Cardiac septum (tissue), 1 donor: ENCODE measurements at regions not wholly inside any gene's neighbourhood (a gene's known extent, or its start where the extent isn't known, plus 50 kb on each side); places are given as distances from the start of the nearest gene placed in this dataset.
"Not testable (repeated sequence)": the region's sequence is repeated elsewhere in the genome, so short reads cannot be mapped to it uniquely, and the experiment has no call there.

Experiments used
- DNase-seq: peaks from one replicate; pipeline ENCODE4 v3.0.0-alpha.2; 2020; ENCODE audit warnings: low spot score
- intact Hi-C: fragments of 100-400 bp; cut with DNase I; formaldehyde crosslinking; loops from one replicate; pipeline ENCODE4 v1.14.0; 2022
- donor health status: DM: no; HTN: no; CAD: no.

GRCh38 chr11:90630176-90630575, 407.3 kb upstream of the CHORDC1 start:
- DNase-seq = no peak

GRCh38 chr11:90629229-90629806, 406.5 kb upstream of the CHORDC1 start:
- no peak for DNase-seq
- intact Hi-C loops = no loop called here

More at GRCh38 chr11:90630176-90630575, 407.3 kb upstream of the CHORDC1 start:
- intact Hi-C loops = no loop called here

GRCh38 chr11:90614318-90614717, 391.5 kb upstream of the CHORDC1 start:
- intact Hi-C loops = no loop called here

GRCh38 chr11:90613037-90613436, 390.2 kb upstream of the CHORDC1 start:
- intact Hi-C loops, DNase-seq: not testable (repeated sequence)

More at GRCh38 chr11:90614318-90614717, 391.5 kb upstream of the CHORDC1 start:
- no peak for DNase-seq

- intact Hi-C loops = no loop called here
- no peak for DNase-seq
Measured at GRCh38 chr11:90606721-90607120, 383.9 kb upstream of the CHORDC1 start.

- no peak for DNase-seq
- intact Hi-C loops = no loop called here
Measured at GRCh38 chr11:90601261-90601660, 378.4 kb upstream of the CHORDC1 start.

GRCh38 chr11:90594658-90595057, 371.8 kb upstream of the CHORDC1 start:
- intact Hi-C loops = no loop called here
- no peak for DNase-seq

GRCh38 chr11:90593099-90593498, 370.2 kb upstream of the CHORDC1 start:
- no peak for DNase-seq
- intact Hi-C loops = no loop called here

- intact Hi-C loops = no loop called here
- DNase-seq = no peak
Measured at GRCh38 chr11:90590286-90590685, 367.4 kb upstream of the CHORDC1 start.

GRCh38 chr11:90589735-90590134, 366.9 kb upstream of the CHORDC1 start:
- DNase-seq = no peak
- intact Hi-C loops = no loop called here

GRCh38 chr11:90587896-90588295, 365.0 kb upstream of the CHORDC1 start:
- intact Hi-C loops = no loop called here
- DNase-seq = no peak

- no peak for DNase-seq
- intact Hi-C loops = no loop called here
Measured at GRCh38 chr11:90585491-90585890, 362.6 kb upstream of the CHORDC1 start.

- intact Hi-C loops, DNase-seq: not testable (repeated sequence)
Measured at GRCh38 chr11:90582999-90583398, 360.1 kb upstream of the CHORDC1 start.

GRCh38 chr11:90564531-90564930, 341.7 kb upstream of the CHORDC1 start:
- intact Hi-C loops = no loop called here
- DNase-seq = no peak

- intact Hi-C loops = no loop called here
- no peak for DNase-seq
Measured at GRCh38 chr11:90558328-90558865, 335.5 kb upstream of the CHORDC1 start.

GRCh38 chr11:90556606-90557005, 333.8 kb upstream of the CHORDC1 start:
- no peak for DNase-seq
- intact Hi-C loops = no loop called here

GRCh38 chr11:90556026-90556425, 333.2 kb upstream of the CHORDC1 start:
- intact Hi-C loops = no loop called here
- no peak for DNase-seq

GRCh38 chr11:90555477-90555876, 332.6 kb upstream of the CHORDC1 start:
- no peak for DNase-seq
- intact Hi-C loops = no loop called here

- DNase-seq = no peak
- intact Hi-C loops = no loop called here
Measured at GRCh38 chr11:90542092-90542491, 319.2 kb upstream of the CHORDC1 start.

- no peak for DNase-seq
- intact Hi-C loops = no loop called here
Measured at GRCh38 chr11:90536301-90536700, 313.5 kb upstream of the CHORDC1 start.

GRCh38 chr11:90532125-90532524, 309.3 kb upstream of the CHORDC1 start:
- DNase-seq = no peak
- intact Hi-C loops = no loop called here

GRCh38 chr11:90531001-90531400, 308.2 kb upstream of the CHORDC1 start:
- intact Hi-C loops = no loop called here

More at GRCh38 chr11:90531001-90531400, 308.2 kb upstream of the CHORDC1 start:
- no peak for DNase-seq
